Fibroblast of skin of back (primary cell): ENCODE measurements at regions not wholly inside any gene's neighbourhood (a gene's known extent, or its start where the extent isn't known, plus 50 kb on each side); places are given as distances from the start of the nearest gene placed in this dataset.
"Not testable (repeated sequence)": the region's sequence is repeated elsewhere in the genome, so short reads cannot be mapped to it uniquely, and the experiment has no call there.

Experiments used
- DNase-seq: peaks from one replicate; pipeline ENCODE4 v3.0.0-alpha.2; 2013

GRCh38 chr12:11539156-11539555 is 110.3 kb upstream of the ETV6 start:
- DNase-seq, result no peak

GRCh38 chr12:11540156-11540555 is 109.3 kb upstream of the ETV6 start:
- DNase-seq, result no peak

- DNase-seq, result no peak
These were observed 108.7 kb upstream of the ETV6 start for GRCh38 chr12:11540615-11541310.

- no peak for DNase-seq
These were observed 106.9 kb upstream of the ETV6 start for GRCh38 chr12:11542599-11542998.

GRCh38 chr12:11543457-11544158 is 105.9 kb upstream of the ETV6 start:
- no peak for DNase-seq

GRCh38 chr12:11545484-11546330 is 103.8 kb upstream of the ETV6 start:
- DNase-seq, result peak; percentile 23

GRCh38 chr12:11546582-11547270 is 102.7 kb upstream of the ETV6 start:
- not testable (repeated sequence) for DNase-seq

- DNase-seq, result not testable (repeated sequence)
These were observed 102.2 kb upstream of the ETV6 start for GRCh38 chr12:11547271-11547646.

GRCh38 chr12:11549119-11549518 is 100.4 kb upstream of the ETV6 start:
- DNase-seq, result no peak

- peak; percentile 67 for DNase-seq
These were observed 95.5 kb upstream of the ETV6 start for GRCh38 chr12:11553871-11554533.

GRCh38 chr12:11555195-11555594 is 94.3 kb upstream of the ETV6 start:
- DNase-seq, result no peak

GRCh38 chr12:11555743-11556625 is 93.5 kb upstream of the ETV6 start:
- no peak for DNase-seq

- DNase-seq, result no peak
These were observed 92.8 kb upstream of the ETV6 start for GRCh38 chr12:11556682-11557081.

GRCh38 chr12:11559626-11560340 is 89.7 kb upstream of the ETV6 start:
- no peak for DNase-seq

GRCh38 chr12:11561411-11561810 is 88.1 kb upstream of the ETV6 start:
- peak; percentile 90 for DNase-seq

- peak; percentile 65 for DNase-seq
These were observed 85.4 kb upstream of the ETV6 start for GRCh38 chr12:11563785-11564739.

- DNase-seq, result no peak
These were observed 84.4 kb upstream of the ETV6 start for GRCh38 chr12:11564984-11565651.

- DNase-seq, result no peak
These were observed 83.7 kb upstream of the ETV6 start for GRCh38 chr12:11565752-11566151.
